Fibroblast of skin of right biceps (primary cell): ENCODE measurements at regions not wholly inside any gene's neighbourhood (a gene's known extent, or its start where the extent isn't known, plus 50 kb on each side); places are given as distances from the start of the nearest gene placed in this dataset.
"Not testable (repeated sequence)": the region's sequence is repeated elsewhere in the genome, so short reads cannot be mapped to it uniquely, and the experiment has no call there.

Source experiments
- DNase-seq: peaks from one replicate; pipeline ENCODE4 v3.0.0-alpha.2; 2013

DNA sequence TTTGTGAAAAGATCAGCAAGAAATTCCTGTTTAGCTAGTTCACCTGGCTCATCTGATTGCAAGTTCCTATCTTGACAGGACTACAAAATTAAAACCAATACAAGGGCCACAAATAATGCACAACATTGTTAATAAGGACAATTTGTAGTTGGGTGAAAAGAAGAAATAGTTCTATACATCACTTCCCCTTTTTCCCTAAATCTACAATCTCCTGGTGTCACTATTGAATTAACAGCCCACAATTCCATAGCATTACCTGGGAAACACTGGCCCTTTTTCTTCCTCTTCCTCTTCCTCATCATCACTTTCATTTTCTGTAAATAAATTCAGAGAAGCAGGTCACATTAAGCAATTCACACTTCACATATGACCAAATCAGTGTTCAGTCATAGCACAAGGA lies 366.9 kb downstream of the FAM72C start:
- DNase-seq: no peak

DNA sequence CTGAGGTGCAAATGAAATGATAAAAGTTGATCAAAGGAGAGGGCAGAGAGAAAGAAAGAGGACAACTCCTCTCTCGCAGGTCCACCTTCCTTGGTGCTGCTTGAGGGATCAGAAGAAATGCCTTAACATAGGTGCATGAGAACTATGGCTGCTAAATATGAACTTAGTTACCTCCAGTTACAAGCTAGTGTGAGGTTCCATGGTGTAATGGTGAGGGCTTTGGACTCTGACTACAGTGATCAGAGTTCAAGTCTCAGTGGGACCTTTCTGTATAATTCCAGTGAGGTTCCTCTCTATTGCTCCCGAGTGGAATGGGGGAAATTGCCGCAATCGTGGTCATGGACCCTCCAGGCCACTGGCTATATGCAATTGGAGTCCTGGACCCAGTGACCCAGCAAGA lies 387.3 kb downstream of the FAM72C start:
- no peak for DNase-seq

DNA sequence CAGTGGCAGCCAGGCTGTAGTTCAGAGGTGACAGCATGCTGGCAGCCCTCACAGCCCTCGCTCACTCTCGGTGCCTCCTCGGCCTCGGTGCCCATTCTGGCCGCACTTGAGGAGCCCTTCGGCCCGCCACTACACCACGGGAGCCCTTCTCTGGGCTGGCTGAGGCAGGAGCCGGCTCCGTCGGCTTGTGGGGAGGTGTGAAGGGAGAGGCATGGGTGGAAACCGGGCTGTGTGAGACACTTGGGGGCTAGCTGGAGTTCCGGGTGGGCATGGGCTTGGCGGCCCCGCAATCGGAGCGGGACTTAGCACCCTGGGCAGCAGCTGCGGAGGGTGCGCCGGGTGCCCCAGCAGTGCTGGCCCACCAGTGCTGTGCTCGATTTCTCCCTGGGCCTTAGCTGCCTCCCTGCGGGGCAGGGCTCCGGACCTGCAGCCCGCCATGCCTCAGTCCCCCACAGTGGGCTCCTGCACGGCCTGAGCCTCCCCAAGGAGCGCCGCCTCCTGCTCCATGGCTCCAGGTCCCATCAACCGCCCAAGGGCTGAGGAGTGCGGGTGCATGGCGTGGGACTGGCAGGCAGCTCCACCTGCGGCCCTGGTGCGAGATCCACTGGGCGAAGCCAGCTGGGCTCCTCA lies 396.8 kb downstream of the FAM72C start:
- DNase-seq: no peak

- DNase-seq: not testable (repeated sequence)
Observed at GRCh38 chr1:143572661-143573060, 399.1 kb downstream of the FAM72C start.

DNA sequence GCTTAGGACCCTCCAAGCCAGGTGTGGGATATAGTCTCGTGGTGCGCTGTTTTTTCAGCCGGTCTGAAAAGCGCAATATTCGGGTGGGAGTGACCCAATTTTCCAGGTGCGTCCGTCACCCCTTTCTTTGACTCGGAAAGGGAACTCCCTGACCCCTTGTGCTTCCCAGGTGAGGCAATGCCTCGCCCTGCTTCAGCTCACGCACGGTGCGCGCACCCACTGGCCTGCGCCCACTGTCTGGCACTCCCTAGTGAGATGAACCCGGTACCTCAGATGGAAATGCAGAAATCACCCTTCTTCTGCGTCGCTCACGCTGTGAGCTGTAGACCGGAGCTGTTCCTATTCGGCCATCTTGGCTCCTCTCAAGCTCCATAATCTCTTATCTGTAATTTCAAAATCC lies 408.0 kb downstream of the FAM72C start:
- not testable (repeated sequence) for DNase-seq

GRCh38 chr1:143553627-143554026 lies 418.2 kb downstream of the FAM72C start:
- DNase-seq: no peak

DNA sequence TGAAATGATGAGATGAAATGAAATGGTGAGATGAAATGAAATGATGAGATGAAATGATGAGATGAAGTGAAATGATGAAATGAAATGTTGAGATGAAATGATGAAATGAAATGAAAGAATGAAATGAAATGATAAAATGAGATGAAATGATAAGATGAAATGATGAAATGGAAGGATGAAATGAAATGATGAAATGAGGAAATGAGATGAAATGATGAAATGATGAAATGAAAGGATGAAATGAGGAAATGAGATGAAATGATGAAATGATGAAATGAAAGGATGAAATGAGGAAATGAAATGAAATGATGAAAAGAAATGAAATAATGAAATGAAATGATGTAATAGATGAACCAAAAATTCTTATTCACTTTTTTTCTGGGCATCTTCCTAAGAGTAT lies 467.1 kb downstream of the FAM72C start:
- DNase-seq: not testable (repeated sequence)

DNA sequence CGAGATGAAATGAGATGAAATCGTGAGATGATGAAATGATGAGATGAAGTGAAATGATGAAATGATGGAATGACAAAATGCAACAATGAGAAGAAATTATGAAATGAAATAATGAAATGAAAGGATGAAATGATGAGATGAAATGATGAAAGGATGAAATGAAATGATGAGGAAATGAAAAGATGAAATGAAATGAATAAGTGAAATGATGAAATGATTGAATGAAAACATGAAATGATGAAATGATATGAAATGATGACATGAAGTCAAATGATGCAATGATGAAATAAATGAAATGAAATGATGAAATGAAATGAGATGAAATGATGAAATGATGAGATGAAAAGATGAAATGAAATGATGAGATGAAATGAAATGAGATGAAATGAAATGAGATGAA lies 467.7 kb downstream of the FAM72C start:
- not testable (repeated sequence) for DNase-seq

- DNase-seq: not testable (repeated sequence)
Observed at GRCh38 chr1:143503048-143503447, 468.7 kb downstream of the FAM72C start.

GRCh38 chr1:143502038-143502437 lies 469.7 kb downstream of the FAM72C start:
- DNase-seq: not testable (repeated sequence)

DNA sequence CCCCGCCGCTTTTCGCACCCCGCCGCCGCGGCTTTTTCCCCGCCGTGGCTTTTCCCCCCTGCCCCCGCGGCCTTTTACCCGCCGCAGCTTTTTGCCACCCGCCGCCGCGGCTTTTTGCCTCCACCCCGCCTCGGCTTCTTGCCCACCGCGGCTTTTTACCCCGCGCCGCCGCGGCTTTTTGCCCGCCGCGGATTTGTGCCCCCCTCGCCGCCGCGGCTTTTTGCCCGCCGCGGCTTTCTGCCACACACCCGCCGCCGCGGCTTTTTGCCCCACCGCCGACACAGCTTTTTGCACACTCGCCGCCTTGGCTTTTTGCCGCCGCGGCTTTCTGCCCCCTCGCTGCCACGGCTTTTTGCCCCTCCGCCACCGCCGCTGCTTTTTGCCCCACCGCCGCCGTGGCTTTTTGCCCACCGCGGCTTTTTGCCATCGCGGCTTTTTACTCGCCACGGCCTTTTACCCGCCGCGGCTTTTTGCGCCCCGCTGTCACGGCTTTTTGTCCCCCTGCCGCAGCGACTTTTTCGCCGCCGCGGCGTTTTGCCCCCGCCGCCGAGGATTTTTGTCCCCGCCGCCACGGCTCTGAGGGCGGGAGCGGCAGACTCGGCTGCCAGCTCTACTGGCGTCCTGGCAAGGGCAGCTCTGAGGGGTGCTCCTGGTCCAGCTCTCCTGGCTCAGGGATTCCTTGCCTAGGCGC lies 473.6 kb downstream of the FAM72C start:
- not testable (repeated sequence) for DNase-seq

DNA sequence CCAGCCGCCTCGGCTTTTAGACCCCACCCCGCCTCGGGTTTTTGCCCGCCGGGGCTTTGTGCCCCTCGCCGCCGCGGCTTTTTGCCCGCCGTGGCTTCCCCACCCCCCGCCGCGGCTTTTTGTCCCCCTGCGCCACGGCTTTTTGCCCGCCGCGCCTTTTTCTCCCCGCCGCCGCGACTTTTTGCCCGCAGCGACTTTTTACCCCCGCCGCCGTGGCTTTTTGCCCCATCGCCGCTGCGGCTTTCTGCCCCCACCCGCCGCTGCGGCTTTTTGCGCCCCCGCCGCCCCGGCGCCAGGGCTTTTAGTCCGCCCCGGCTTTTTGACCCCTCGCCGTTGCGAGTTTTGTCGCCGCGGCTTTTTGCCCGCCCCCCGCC lies 474.4 kb downstream of the FAM72C start:
- no peak for DNase-seq

DNA sequence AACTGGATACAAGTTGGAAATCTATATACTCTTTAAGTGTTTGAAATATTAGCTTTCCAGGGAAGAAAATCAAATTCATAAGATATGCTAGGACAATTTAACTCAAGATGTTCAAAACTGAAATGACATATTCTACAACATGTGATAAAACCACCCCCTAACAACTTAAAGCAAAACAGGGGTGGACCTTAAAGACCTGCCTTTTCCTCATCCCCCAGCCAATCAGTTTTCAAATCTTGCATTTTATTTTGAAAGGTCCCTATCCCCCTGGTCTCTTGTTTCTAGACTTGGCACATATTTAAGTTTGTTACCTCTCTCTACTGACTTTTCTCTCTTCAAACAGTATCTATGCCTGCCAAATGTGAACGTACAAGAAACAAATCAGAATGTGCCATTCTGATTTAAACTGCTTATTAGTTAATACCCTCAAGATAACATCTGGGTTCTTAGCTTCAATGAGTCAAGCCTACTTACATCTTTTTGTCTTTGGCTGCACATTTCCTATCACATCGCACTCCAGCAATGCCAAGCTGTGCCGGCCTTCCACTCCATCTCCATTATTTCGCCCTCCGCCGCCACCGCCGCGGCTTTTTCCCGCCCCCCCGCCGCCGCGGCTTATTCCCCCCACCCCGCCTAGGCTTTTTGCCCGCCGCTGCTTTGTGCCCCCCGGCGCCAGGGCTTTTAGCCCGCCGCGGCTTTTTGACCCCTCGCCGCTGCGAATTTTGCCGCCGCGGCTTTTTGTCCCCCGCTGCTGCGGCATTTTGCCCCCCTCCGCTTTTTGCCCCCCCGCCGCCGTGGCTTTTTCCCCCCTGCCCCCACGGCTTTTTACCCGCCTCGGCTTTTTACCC lies 475.0 kb downstream of the FAM72C start:
- DNase-seq: not testable (repeated sequence)
